HEK293 (cell line): ENCODE measurements at regions not wholly inside any gene's neighbourhood (a gene's known extent, or its start where the extent isn't known, plus 50 kb on each side); places are given as distances from the start of the nearest gene placed in this dataset.

Source experiments
- CTCF ChIA-PET: fragments of 350-600 bp; formaldehyde crosslinking; extraction: SDS; loops from one replicate; lab custom pipeline; 2021; ENCODE audit warnings: antibody characterized with exemption; lab: Yijun Ruan, JAX
- POLR2A ChIA-PET: fragments of 300-600 bp; formaldehyde crosslinking; extraction: SDS; loops from one replicate; lab custom pipeline; 2020; ENCODE audit warnings: antibody characterized with exemption, inconsistent platforms; lab: Yijun Ruan, JAX
- H3K27ac ChIP-seq: fragments of 200-500 bp; sonication (Bioruptor generic); 2 replicates; pipeline ENCODE4 v1.5.1; 2014; ENCODE audit warnings: low read depth, low read length, control low read depth, inconsistent platforms; ENCODE audit errors: extremely low read depth
- H3K36me3 ChIP-seq, 2 experiments: fragments of 200-500 bp in 1 of 2; sonication (Bioruptor generic) in 1 of 2; 1 replicate in 1 of 2; 2 replicates in 1 of 2; pipeline ENCODE4 v1.5.1; 2014 to 2017; ENCODE audit warnings: inconsistent platforms in 2 of 2, low read length in 2 of 2; ENCODE audit not compliant: control insufficient read depth in 2 of 2, insufficient read depth in 1 of 2
- H3K4me1 ChIP-seq: fragments of 200-500 bp; sonication (Bioruptor generic); 2 replicates; pipeline ENCODE4 v1.5.1; 2014; ENCODE audit warnings: mild to moderate bottlenecking, low read length, inconsistent platforms; ENCODE audit not compliant: control insufficient read depth, insufficient read depth
- H3K4me3 ChIP-seq: 2 replicates; pipeline ENCODE4 v1.5.1; 2011; ENCODE audit warnings: low read depth, mild to moderate bottlenecking, control low read depth, low read length, moderate library complexity
- H3K9me3 ChIP-seq: fragments of 200-500 bp; sonication (Bioruptor generic); 2 replicates; pipeline ENCODE4 v1.5.1; 2014; ENCODE audit warnings: low read depth, low read length, inconsistent platforms; ENCODE audit not compliant: control insufficient read depth, insufficient read depth
- EGR2 ChIP-seq: fragments of 450-650 bp; formaldehyde crosslinking; IDR thresholded peaks from 2 replicates; pipeline ENCODE4 v1.5.1; 2016; ENCODE audit warnings: low read depth, missing biosample characterization, missing genetic modification characterization
- GLI2 ChIP-seq: fragments of 450-650 bp; formaldehyde crosslinking; IDR thresholded peaks from 2 replicates; pipeline ENCODE4; 2017; ENCODE audit warnings: missing biosample characterization, missing genetic modification characterization, low read depth, borderline replicate concordance
- GLI4 ChIP-seq: fragments of 450-650 bp; formaldehyde crosslinking; IDR thresholded peaks from 2 replicates; pipeline ENCODE4 v1.5.1; 2016; ENCODE audit warnings: missing biosample characterization, missing genetic modification characterization
- HIC1 ChIP-seq: fragments of 450-650 bp; formaldehyde crosslinking; IDR thresholded peaks from 2 replicates; pipeline ENCODE4 v1.5.1; 2016; ENCODE audit warnings: missing biosample characterization, missing genetic modification characterization
- HOXC10 ChIP-seq: sonication (generic); formaldehyde crosslinking; IDR thresholded peaks from 2 replicates; pipeline ENCODE4 v1.8.1; 2023; ENCODE audit warnings: mild to moderate bottlenecking, missing genetic modification reagents
- KLF10 ChIP-seq: fragments of 450-650 bp; IDR thresholded peaks from 2 replicates; pipeline ENCODE4 v1.5.1; 2018; ENCODE audit warnings: missing biosample characterization, mild to moderate bottlenecking, missing genetic modification characterization
- KLF9 ChIP-seq: fragments of 450-650 bp; formaldehyde crosslinking; IDR thresholded peaks from 2 replicates; pipeline ENCODE4 v1.5.1; 2016; ENCODE audit warnings: missing biosample characterization, missing genetic modification characterization, low read depth
- PRDM6 ChIP-seq: fragments of 450-650 bp; formaldehyde crosslinking; IDR thresholded peaks from 2 replicates; pipeline ENCODE4 v1.5.1; 2017; ENCODE audit warnings: missing biosample characterization, missing genetic modification characterization
- SP7 ChIP-seq: fragments of 450-650 bp; formaldehyde crosslinking; IDR thresholded peaks from 2 replicates; pipeline ENCODE4 v1.5.1; 2016; ENCODE audit warnings: missing biosample characterization, missing genetic modification characterization
- ZBTB17 ChIP-seq: fragments of 450-650 bp; formaldehyde crosslinking; IDR thresholded peaks from 2 replicates; pipeline ENCODE4 v1.5.1; 2016; ENCODE audit warnings: missing biosample characterization, missing genetic modification characterization
- ZBTB21 ChIP-seq: fragments of 450-650 bp; formaldehyde crosslinking; IDR thresholded peaks from 2 replicates; pipeline ENCODE4 v1.5.1; 2017; ENCODE audit warnings: missing biosample characterization, missing genetic modification characterization
- ZEB2 ChIP-seq: fragments of 450-650 bp; formaldehyde crosslinking; IDR thresholded peaks from 2 replicates; pipeline ENCODE4 v1.5.1; 2016; ENCODE audit warnings: missing biosample characterization, missing genetic modification characterization
- ZFP37 ChIP-seq: fragments of 450-650 bp; formaldehyde crosslinking; IDR thresholded peaks from 2 replicates; pipeline ENCODE4 v1.5.1; 2016; ENCODE audit warnings: missing biosample characterization, missing genetic modification characterization
- ZIC2 ChIP-seq: fragments of 450-650 bp; formaldehyde crosslinking; IDR thresholded peaks from 2 replicates; pipeline ENCODE4 v1.5.1; 2016; ENCODE audit warnings: missing biosample characterization, missing genetic modification characterization
- ZNF223 ChIP-seq: fragments of 450-650 bp; formaldehyde crosslinking; IDR thresholded peaks from 2 replicates; pipeline ENCODE4 v1.5.1; 2016; ENCODE audit warnings: missing biosample characterization, missing genetic modification characterization
- ZNF292 ChIP-seq: fragments of 450-650 bp; formaldehyde crosslinking; IDR thresholded peaks from 2 replicates; pipeline ENCODE4 v1.5.1; 2016; ENCODE audit warnings: low read depth, missing biosample characterization, missing genetic modification characterization, borderline replicate concordance
- ZNF335 ChIP-seq: fragments of 450-650 bp; formaldehyde crosslinking; conservative IDR thresholded peaks from 2 replicates; pipeline ENCODE4 v1.5.1; 2016; ENCODE audit warnings: missing biosample characterization, missing genetic modification characterization
- ZNF362 ChIP-seq: fragments of 450-650 bp; formaldehyde crosslinking; IDR thresholded peaks from 2 replicates; pipeline ENCODE4 v1.5.1; 2016; ENCODE audit warnings: missing biosample characterization, missing genetic modification characterization
- ZNF394 ChIP-seq: fragments of 450-650 bp; formaldehyde crosslinking; IDR thresholded peaks from 2 replicates; pipeline ENCODE4 v1.5.1; 2016; ENCODE audit warnings: missing biosample characterization, missing genetic modification characterization, mild to moderate bottlenecking, moderate library complexity, borderline replicate concordance
- ZNF529 ChIP-seq: fragments of 450-650 bp; formaldehyde crosslinking; IDR thresholded peaks from 2 replicates; pipeline ENCODE4 v1.5.1; 2017; ENCODE audit warnings: missing genetic modification characterization, missing biosample characterization; ENCODE audit not compliant: insufficient replicate concordance
- ZNF530 ChIP-seq: fragments of 450-650 bp; formaldehyde crosslinking; IDR thresholded peaks from 2 replicates; pipeline ENCODE4 v1.5.1; 2016; ENCODE audit warnings: low read depth, missing biosample characterization, missing genetic modification characterization
- ZNF558 ChIP-seq: fragments of 450-650 bp; formaldehyde crosslinking; IDR thresholded peaks from 2 replicates; pipeline ENCODE4 v1.5.1; 2016; ENCODE audit warnings: missing biosample characterization, missing genetic modification characterization
- ZNF571 ChIP-seq: fragments of 450-650 bp; formaldehyde crosslinking; IDR thresholded peaks from 2 replicates; pipeline ENCODE4 v1.5.0; 2017; ENCODE audit warnings: missing biosample characterization, missing genetic modification characterization
- ZNF600 ChIP-seq: fragments of 450-650 bp; formaldehyde crosslinking; IDR thresholded peaks from 2 replicates; pipeline ENCODE4 v1.5.1; 2016; ENCODE audit warnings: missing biosample characterization, missing genetic modification characterization
- ZNF623 ChIP-seq: fragments of 450-650 bp; formaldehyde crosslinking; IDR thresholded peaks from 2 replicates; pipeline ENCODE4 v1.5.1; 2016; ENCODE audit warnings: missing biosample characterization, missing genetic modification characterization
- ZNF639 ChIP-seq: fragments of 450-650 bp; formaldehyde crosslinking; IDR thresholded peaks from 2 replicates; pipeline ENCODE4 v1.5.1; 2016; ENCODE audit warnings: missing biosample characterization, missing genetic modification characterization
- ZNF843 ChIP-seq: fragments of 450-650 bp; formaldehyde crosslinking; IDR thresholded peaks from 2 replicates; pipeline ENCODE4 v1.5.1; 2016; ENCODE audit warnings: missing biosample characterization, missing genetic modification characterization
- ZSCAN30 ChIP-seq: fragments of 450-650 bp; IDR thresholded peaks from 2 replicates; pipeline ENCODE4 v1.5.1; 2018; ENCODE audit warnings: missing biosample characterization, mild to moderate bottlenecking, missing genetic modification characterization, moderate library complexity
- ZSCAN5A ChIP-seq: fragments of 450-650 bp; formaldehyde crosslinking; IDR thresholded peaks from 2 replicates; pipeline ENCODE4 v1.5.1; 2016; ENCODE audit warnings: missing biosample characterization, missing genetic modification characterization
- ZXDB ChIP-seq: fragments of 450-650 bp; formaldehyde crosslinking; IDR thresholded peaks from 2 replicates; pipeline ENCODE4 v1.5.1; 2016; ENCODE audit warnings: missing biosample characterization, missing genetic modification characterization

GRCh38 chr12:89951694-89952060, 243.0 kb upstream of the ATP2B1 start (continued):
- TF ChIP-seq ZNF558 (tag by site-specific recombination) (0 out of 2 replicates have a peak, but pooled peaks have one; percentile 8), GLI4 (tag by site-specific recombination) (no peak), ZNF529 (tag by site-specific recombination) (no peak), ZNF571 (tag by site-specific recombination) (no peak), HOXC10 (CRISPR knock-in tag) (no peak), KLF9 (tag by site-specific recombination) (no peak), EGR2 (no peak)

- Histone ChIP-seq H3K9me3 (no peaks in the 10 kb centered on the region), H3K4me1 (peaks cover 31% of the 10 kb centered on the region), H3K27ac (no peak overlapping the region), H3K4me3 (no peak overlapping the region), H3K36me3 (no peaks in the 10 kb centered on the region)
- ChIA-PET POLR2A (interaction anchor here (0.6 to 1.0 kb wide), 2 partner anchors 22 to 48 kb away, joined by 3 read pairs; no protein-coding TSS in a partner anchor), CTCF (interaction anchor here (0.6 to 1.1 kb wide), 7 partner anchors 19 to 830 kb away, joined by 3 to 5 read pairs (median 3); no protein-coding TSS in a partner anchor)
- TF ChIP-seq ZNF394 (0 out of 2 replicates have a peak, but pooled peaks have one; percentile 47), ZNF843 (tag by site-specific recombination) (peak; percentile 82), GLI2 (tag by site-specific recombination) (peak; percentile 46; the same call in 1 of the 2 replicates), HIC1 (tag by site-specific recombination) (peak; percentile 27; the same call in 1 of the 2 replicates), ZFP37 (peak; percentile 43; the same call in 1 of the 2 replicates), ZSCAN30 (tag by site-specific recombination) (no peak), ZNF639 (peak; percentile 89), ZNF600 (tag by site-specific recombination) (peak; percentile 84), ZBTB17 (tag by site-specific recombination) (peak; percentile 76; the same call in 1 of the 2 replicates), ZNF223 (tag by site-specific recombination) (no peak), ZBTB21 (tag by site-specific recombination) (peak; percentile 94), ZIC2 (tag by site-specific recombination) (peak; percentile 39; the same call in 1 of the 2 replicates), ZXDB (tag by site-specific recombination) (peak; percentile 64), ZNF292 (no peak), SP7 (peak; percentile 79), ZNF335 (tag by site-specific recombination) (peak; percentile 49), ZSCAN5A (tag by site-specific recombination) (no peak), KLF10 (tag by site-specific recombination) (peak; percentile 61; the same call in 1 of the 2 replicates), ZNF623 (no peak), PRDM6 (tag by site-specific recombination) (peak; percentile 49; the same call in 1 of the 2 replicates), ZNF530 (tag by site-specific recombination) (no peak), ZNF362 (tag by site-specific recombination) (peak; percentile 33; the same call in 1 of the 2 replicates), ZEB2 (tag by site-specific recombination) (peak; percentile 89), HOXC10 (CRISPR knock-in tag) (no peak)
Measured at GRCh38 chr12:89951050-89951693, 242.5 kb upstream of the ATP2B1 start.
